GM21360 (cell line): ENCODE measurements at regions not wholly inside any gene's neighbourhood (a gene's known extent, or its start where the extent isn't known, plus 50 kb on each side); places are given as distances from the start of the nearest gene placed in this dataset.
A peak's percentile ranks its signal among the peaks of the same experiment; 100 is the strongest.

Experiments
- ATAC-seq: cut with Tn5 transposase; IDR thresholded peaks from one replicate; pipeline ENCODE4 v1.9.1; 2021; ENCODE audit warnings: mild to moderate bottlenecking, moderate library complexity; ENCODE audit not compliant: unreplicated experiment

GRCh38 chr4:89439533-89439932, 131.9 kb upstream of the GPRIN3 start:
- no peak for ATAC-seq

GRCh38 chr4:89438102-89438831, 130.7 kb upstream of the GPRIN3 start:
- ATAC-seq, result peak; percentile 68

GRCh38 chr4:89434364-89434988, 126.9 kb upstream of the GPRIN3 start:
- peak; percentile 67 for ATAC-seq

DNA sequence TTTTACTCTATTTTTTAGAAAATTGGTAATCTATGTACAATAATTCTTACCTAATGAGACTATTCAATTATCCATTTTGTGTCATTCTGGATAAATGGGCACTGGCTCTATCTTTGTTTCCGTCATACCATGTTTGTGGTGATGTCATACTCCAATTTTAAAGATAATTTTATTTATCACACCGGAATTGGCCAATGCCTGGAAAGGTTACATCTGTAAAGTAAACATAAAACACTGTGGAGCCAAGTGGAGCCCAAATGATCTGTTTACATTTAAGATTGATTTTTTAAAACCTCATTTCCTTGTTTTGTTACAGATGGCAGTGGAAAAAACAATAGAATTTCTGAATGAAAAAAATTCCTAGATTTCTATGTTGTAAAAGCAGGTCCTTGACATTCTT, 120.2 kb upstream of the GPRIN3 start:
- ATAC-seq, result no peak

DNA sequence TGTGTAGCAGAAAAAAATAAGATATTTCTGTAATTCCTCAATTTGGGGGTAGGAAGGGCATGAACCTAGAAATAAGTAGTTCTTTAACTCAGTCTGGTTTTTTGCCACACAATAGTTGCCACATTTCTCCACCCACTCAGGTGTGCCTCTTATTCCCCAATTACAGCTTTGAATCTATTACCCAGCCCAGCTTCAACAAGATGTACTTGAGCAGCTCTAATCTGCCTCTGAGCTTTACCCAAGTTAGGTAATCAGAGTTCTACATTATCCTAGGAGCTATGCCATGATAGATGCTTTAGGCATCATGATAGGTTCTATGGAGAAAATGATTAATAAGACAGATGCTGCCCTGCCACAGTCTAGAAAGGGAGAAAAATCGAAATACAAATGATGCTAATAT, 117.4 kb upstream of the GPRIN3 start:
- no peak for ATAC-seq

DNA sequence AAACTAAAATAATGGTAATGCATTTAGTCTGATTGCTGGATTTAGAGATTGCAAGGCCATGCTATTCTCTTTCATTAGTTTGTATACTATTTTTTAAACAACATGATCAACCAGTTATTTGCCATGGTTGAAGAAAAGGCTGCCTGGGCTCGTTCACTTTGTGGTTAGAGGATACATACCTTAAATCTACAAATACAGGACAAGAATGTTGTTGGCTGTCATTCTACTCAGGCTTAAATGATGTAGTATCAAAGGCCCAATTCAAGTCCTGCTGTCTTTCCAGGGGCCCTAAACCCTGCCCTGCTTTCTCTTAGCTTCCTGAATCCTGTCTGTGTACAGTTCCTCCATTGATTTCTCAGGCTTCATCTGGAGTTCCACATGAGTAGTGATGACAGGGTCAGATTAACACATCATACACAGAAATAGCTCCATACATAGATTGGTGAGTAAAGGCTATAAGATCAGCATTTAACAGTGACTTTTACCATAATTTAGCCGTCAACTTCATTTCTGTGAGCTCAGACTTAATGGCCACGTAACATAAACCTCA, 114.9 kb upstream of the GPRIN3 start:
- no peak for ATAC-seq

- no peak for ATAC-seq
Observed at GRCh38 chr4:89420507-89420906, 112.9 kb upstream of the GPRIN3 start.

GRCh38 chr4:89419111-89419695, 111.6 kb upstream of the GPRIN3 start:
- no peak for ATAC-seq

GRCh38 chr4:89416960-89417359, 109.4 kb upstream of the GPRIN3 start:
- no peak for ATAC-seq

DNA sequence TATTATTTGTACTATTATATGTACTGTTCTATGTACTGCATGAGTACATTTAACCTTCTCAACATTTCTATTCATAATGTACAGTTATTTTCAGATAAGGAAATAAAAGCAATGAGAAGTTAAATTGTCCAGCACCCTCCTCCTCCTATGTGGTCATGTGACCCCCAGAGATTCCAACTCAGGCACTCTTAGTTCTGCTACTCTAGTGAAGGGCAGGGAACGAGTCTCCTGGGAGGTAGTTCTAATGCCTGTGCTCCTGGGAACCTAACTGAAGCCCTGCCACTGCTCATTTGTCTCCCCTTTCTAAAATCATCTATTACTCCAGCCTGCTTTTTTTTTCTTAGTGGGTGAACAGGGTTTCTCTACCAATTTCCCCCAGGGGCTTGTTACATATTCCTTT, 105.9 kb upstream of the GPRIN3 start:
- no peak for ATAC-seq

GRCh38 chr4:89411539-89412309, 104.1 kb upstream of the GPRIN3 start:
- ATAC-seq, result no peak

DNA sequence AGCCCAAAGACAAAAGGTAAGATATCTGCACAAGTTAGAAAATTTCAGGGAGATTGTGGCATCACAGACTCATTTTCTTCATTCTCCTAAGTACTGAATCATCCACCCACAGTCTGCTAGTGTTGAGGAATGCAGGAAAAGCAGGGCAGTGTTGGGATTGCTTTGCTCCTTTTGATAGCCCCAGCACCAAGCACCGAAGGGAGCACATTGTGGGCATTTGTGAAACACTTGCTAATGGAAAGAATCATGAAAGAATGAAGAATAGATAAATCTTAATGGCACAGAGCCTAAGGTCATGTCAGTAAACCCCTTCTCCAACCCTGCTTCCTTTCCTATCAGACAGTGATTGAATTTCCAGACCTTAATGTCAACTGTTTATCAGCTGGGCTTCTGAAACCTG, 103.1 kb upstream of the GPRIN3 start:
- no peak for ATAC-seq

DNA sequence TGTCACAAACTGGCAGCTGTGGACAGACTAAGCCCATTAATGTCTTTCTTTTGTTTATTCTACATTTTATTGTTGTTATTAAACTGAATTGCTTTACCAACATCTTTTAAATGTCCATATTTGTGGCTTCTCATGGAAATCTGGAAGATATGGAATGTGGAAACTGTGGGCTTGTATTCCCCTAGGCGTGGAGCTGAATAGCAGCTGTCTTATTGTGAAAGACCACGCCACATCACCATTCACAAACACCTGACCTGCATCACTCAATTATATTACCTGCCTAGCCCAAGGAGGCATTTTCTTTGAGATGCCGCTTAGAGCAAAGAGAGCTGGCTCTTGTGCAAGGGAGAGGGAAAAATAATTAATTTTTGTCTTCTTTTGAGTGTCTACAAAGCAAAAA, 96.9 kb upstream of the GPRIN3 start:
- ATAC-seq, result no peak

- no peak for ATAC-seq
Observed at GRCh38 chr4:89403826-89404225, 96.2 kb upstream of the GPRIN3 start.

GRCh38 chr4:89400287-89401035, 92.9 kb upstream of the GPRIN3 start:
- no peak for ATAC-seq

DNA sequence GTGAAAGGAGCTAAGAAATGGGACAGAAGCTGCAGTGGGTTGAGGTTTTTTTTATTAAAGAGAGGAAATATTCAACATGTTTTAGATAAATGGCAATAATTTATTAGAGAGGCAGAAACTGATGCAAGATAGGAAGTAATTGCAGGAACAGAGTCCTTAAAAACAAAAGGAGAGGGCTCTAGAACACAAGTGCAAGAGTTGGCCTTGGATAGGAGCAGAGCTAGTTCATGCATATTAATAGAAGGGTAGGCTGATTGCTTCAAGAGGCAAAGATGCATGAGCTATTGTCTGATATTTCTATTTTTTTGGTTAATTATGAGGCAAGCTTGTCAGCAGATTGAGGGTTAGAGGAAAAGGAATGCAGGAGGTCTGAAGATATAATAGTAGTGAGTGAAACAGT, 91.0 kb upstream of the GPRIN3 start:
- no peak for ATAC-seq

GRCh38 chr4:89398146-89398545, 90.5 kb upstream of the GPRIN3 start:
- no peak for ATAC-seq

DNA sequence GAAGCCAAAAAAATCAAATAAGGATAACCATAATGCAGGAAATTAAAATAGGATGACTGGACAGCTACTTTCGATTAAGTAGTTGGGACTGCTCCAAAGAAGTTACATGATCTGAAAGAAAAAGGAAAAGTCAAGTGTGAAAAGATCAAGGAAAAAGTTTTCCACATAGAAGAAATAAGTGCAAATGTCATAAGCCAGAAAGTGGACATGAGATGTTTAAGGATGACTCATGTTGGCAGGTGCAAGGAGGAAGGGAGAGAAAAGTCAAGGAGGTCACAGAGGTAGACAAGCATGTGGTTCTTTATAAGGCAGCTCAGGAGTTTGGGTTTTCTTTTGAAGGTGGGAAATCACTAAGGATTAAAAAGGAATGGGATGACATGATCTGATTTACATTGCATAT, 89.8 kb upstream of the GPRIN3 start:
- ATAC-seq, result no peak

DNA sequence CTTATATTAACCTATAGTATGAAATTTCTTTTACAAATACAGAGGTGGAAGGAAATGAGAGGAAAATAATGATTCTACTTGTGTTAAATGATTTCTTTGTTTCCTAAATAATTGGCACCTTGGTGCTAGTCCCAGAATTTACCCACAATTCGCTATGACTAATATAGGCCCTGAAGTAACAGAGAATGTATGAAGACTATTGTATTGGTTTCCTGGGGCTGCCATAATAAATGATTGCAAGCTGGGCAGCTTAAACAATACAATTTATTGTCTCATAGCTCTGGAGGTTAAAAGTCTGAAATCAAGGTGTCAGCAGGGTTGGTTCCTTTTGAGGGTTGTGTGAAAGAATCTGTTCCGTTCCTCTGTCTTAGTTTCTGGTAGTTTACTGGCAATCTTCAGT, 74.8 kb upstream of the GPRIN3 start:
- no peak for ATAC-seq

DNA sequence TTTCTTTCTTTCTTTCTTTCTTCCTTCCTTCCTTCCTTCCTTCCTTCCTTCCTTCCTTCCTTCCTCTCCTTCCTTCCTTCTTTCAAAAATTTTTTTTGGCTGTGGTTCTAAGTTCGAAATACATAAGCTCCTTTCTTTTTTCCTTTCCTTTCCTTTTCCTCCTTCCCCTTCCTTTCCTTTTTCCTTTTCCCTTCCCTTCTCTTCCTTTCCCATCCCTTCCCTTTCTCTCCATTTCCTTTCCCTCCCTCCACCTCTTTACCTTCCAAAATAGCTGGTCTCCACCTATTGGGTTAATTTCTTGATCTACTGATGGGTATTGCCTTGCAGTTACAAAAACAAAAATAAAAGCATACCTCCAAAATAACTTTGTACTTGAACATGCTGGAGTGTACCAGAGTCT, 73.4 kb upstream of the GPRIN3 start:
- ATAC-seq, result no peak
